Muscle of leg (tissue), 3 donors: ENCODE measurements at regions not wholly inside any gene's neighbourhood (a gene's known extent, or its start where the extent isn't known, plus 50 kb on each side); places are given as distances from the start of the nearest gene placed in this dataset.

Source experiments
- DNase-seq: peaks from one replicate; pipeline ENCODE4 v3.0.0; 2013
- H3K27ac ChIP-seq: one replicate; pipeline ENCODE4 v1.5.1; 2013; ENCODE audit warnings: mild to moderate bottlenecking, low read length, control low read depth
- H3K27me3 ChIP-seq: one replicate; pipeline ENCODE4 v1.6.1; 2013; ENCODE audit warnings: low read length; ENCODE audit not compliant: control insufficient read depth, insufficient read depth
- H3K36me3 ChIP-seq: one replicate; pipeline ENCODE4 v1.6.1; 2013; ENCODE audit warnings: low read length; ENCODE audit not compliant: control insufficient read depth, insufficient read depth
- H3K4me1 ChIP-seq: one replicate; pipeline ENCODE4 v1.6.1; 2013; ENCODE audit warnings: low read length; ENCODE audit not compliant: control insufficient read depth, insufficient read depth
- H3K4me3 ChIP-seq: one replicate; pipeline ENCODE4 v1.5.1; 2013; ENCODE audit warnings: low read length, control low read depth
- H3K9me3 ChIP-seq: replicated peaks from 2 replicates; pipeline ENCODE4 v1.6.1; 2013; ENCODE audit warnings: low read depth, low read length; ENCODE audit not compliant: control insufficient read depth
- WGBS: methylation state at CpG from one replicate; pipeline ENCODE4 v1.1.5; 2013; ENCODE audit warnings: missing lambda C conversion rate; ENCODE audit not compliant: insufficient coverage; 5-methylcytosine and 5-hydroxymethylcytosine counted together

- no peak overlapping the region for H3K27ac ChIP-seq
- no peak for DNase-seq
- no peaks in the 10 kb centered on the region for H3K9me3 ChIP-seq
- no peaks in the 10 kb centered on the region for H3K36me3 ChIP-seq
- WGBS, result 71% methylated on average over 1 of the region's 2 CpGs
- H3K4me1 ChIP-seq, result peaks cover 25% of the 10 kb centered on the region
- H3K27me3 ChIP-seq, result peaks cover 5% of the 10 kb centered on the region
- no peak overlapping the region for H3K4me3 ChIP-seq
Measured at GRCh38 chr2:204260901-204261300, 284.4 kb upstream of the PARD3B start.

- WGBS, result 48% methylated on average over 4 of the region's 4 CpGs
- H3K4me1 ChIP-seq, result peaks cover 26% of the 10 kb centered on the region
- no peak overlapping the region for H3K4me3 ChIP-seq
- peak; percentile 31 for DNase-seq
- H3K36me3 ChIP-seq, result no peaks in the 10 kb centered on the region
- no peaks in the 10 kb centered on the region for H3K9me3 ChIP-seq
- H3K27me3 ChIP-seq, result peaks cover 5% of the 10 kb centered on the region
- no peak overlapping the region for H3K27ac ChIP-seq
Measured at GRCh38 chr2:204261846-204262245, 283.4 kb upstream of the PARD3B start.

- WGBS, result 51% methylated on average over 4 of the region's 16 CpGs
- Histone ChIP-seq H3K4me1 (peaks cover 26% of the 10 kb centered on the region), H3K27me3 (peaks cover 5% of the 10 kb centered on the region), H3K9me3 (no peaks in the 10 kb centered on the region), H3K36me3 (no peaks in the 10 kb centered on the region), H3K4me3 (no peak overlapping the region), H3K27ac (no peak overlapping the region)
- no peak for DNase-seq
Measured at GRCh38 chr2:204264085-204264553, 281.2 kb upstream of the PARD3B start.

- 0% methylated on average over 1 of the region's 5 CpGs for WGBS
- no peaks in the 10 kb centered on the region for H3K36me3 ChIP-seq
- DNase-seq, result no peak
Measured at GRCh38 chr2:204264621-204265140, 280.6 kb upstream of the PARD3B start.

GRCh38 chr2:204265681-204266181 is 279.5 kb upstream of the PARD3B start:
- DNase-seq, result no peak
- peaks cover 5% of the 10 kb centered on the region for H3K27me3 ChIP-seq
- WGBS, result 77% methylated on average over 5 of the region's 7 CpGs
- H3K9me3 ChIP-seq, result no peaks in the 10 kb centered on the region
- no peaks in the 10 kb centered on the region for H3K36me3 ChIP-seq
- peaks cover 20% of the 10 kb centered on the region for H3K4me1 ChIP-seq
- H3K27ac ChIP-seq, result no peak overlapping the region
- H3K4me3 ChIP-seq, result no peak overlapping the region

More at GRCh38 chr2:204264621-204265140, 280.6 kb upstream of the PARD3B start:
- Histone ChIP-seq H3K4me1 (peaks cover 26% of the 10 kb centered on the region), H3K4me3 (no peak overlapping the region), H3K9me3 (no peaks in the 10 kb centered on the region), H3K27me3 (peaks cover 5% of the 10 kb centered on the region), H3K27ac (peak overlapping the region; percentile 20)

- H3K4me3 ChIP-seq, result no peak overlapping the region
- no peaks in the 10 kb centered on the region for H3K9me3 ChIP-seq
- H3K4me1 ChIP-seq, result peaks cover 19% of the 10 kb centered on the region
- WGBS, result no CpG with 5 or more reads among the region's 5 CpGs
- no peaks in the 10 kb centered on the region for H3K36me3 ChIP-seq
- DNase-seq, result no peak
- H3K27me3 ChIP-seq, result peaks cover 5% of the 10 kb centered on the region
- no peak overlapping the region for H3K27ac ChIP-seq
Measured at GRCh38 chr2:204268458-204268857, 276.8 kb upstream of the PARD3B start.

- DNase-seq, result no peak
- WGBS, result no CpG with 5 or more reads among the region's 3 CpGs
- peaks cover 5% of the 10 kb centered on the region for H3K27me3 ChIP-seq
Measured at GRCh38 chr2:204268971-204269370, 276.3 kb upstream of the PARD3B start.

GRCh38 chr2:204272089-204272488 is 273.2 kb upstream of the PARD3B start:
- peak; percentile 53 for DNase-seq
- no peak overlapping the region for H3K27ac ChIP-seq

More at GRCh38 chr2:204268971-204269370, 276.3 kb upstream of the PARD3B start:
- H3K27ac ChIP-seq, result no peak overlapping the region
- H3K4me1 ChIP-seq, result peaks cover 18% of the 10 kb centered on the region
- no peaks in the 10 kb centered on the region for H3K36me3 ChIP-seq
- H3K9me3 ChIP-seq, result no peaks in the 10 kb centered on the region
- H3K4me3 ChIP-seq, result no peak overlapping the region

GRCh38 chr2:204272610-204273287 is 272.5 kb upstream of the PARD3B start:
- Histone ChIP-seq H3K4me3 (no peak overlapping the region), H3K36me3 (no peaks in the 10 kb centered on the region), H3K27me3 (no peaks in the 10 kb centered on the region), H3K4me1 (peaks cover 9% of the 10 kb centered on the region), H3K9me3 (no peaks in the 10 kb centered on the region), H3K27ac (no peak overlapping the region)
- no CpG with 5 or more reads among the region's 2 CpGs for WGBS
- DNase-seq, result peak; percentile 72

More at GRCh38 chr2:204272089-204272488, 273.2 kb upstream of the PARD3B start:
- 31% methylated on average over 2 of the region's 3 CpGs for WGBS
- Histone ChIP-seq H3K27me3 (no peaks in the 10 kb centered on the region), H3K36me3 (no peaks in the 10 kb centered on the region), H3K4me1 (peaks cover 9% of the 10 kb centered on the region), H3K9me3 (no peaks in the 10 kb centered on the region), H3K4me3 (no peak overlapping the region)

GRCh38 chr2:204274429-204274828 is 270.8 kb upstream of the PARD3B start:
- DNase-seq, result no peak
- Histone ChIP-seq H3K27me3 (no peaks in the 10 kb centered on the region), H3K27ac (no peak overlapping the region), H3K9me3 (no peaks in the 10 kb centered on the region), H3K4me1 (peaks cover 9% of the 10 kb centered on the region), H3K4me3 (no peak overlapping the region), H3K36me3 (no peaks in the 10 kb centered on the region)
- no CpG with 5 or more reads among the region's 2 CpGs for WGBS
